HG02763 (cell line): ENCODE measurements at regions not wholly inside any gene's neighbourhood (a gene's known extent, or its start where the extent isn't known, plus 50 kb on each side); places are given as distances from the start of the nearest gene placed in this dataset.
"Not testable (repeated sequence)": the region's sequence is repeated elsewhere in the genome, so short reads cannot be mapped to it uniquely, and the experiment has no call there.

Experiments
- ATAC-seq: cut with Tn5 transposase; IDR thresholded peaks from one replicate; pipeline ENCODE4 v1.9.1; 2021; ENCODE audit warnings: mild to moderate bottlenecking, moderate library complexity; ENCODE audit not compliant: unreplicated experiment

DNA sequence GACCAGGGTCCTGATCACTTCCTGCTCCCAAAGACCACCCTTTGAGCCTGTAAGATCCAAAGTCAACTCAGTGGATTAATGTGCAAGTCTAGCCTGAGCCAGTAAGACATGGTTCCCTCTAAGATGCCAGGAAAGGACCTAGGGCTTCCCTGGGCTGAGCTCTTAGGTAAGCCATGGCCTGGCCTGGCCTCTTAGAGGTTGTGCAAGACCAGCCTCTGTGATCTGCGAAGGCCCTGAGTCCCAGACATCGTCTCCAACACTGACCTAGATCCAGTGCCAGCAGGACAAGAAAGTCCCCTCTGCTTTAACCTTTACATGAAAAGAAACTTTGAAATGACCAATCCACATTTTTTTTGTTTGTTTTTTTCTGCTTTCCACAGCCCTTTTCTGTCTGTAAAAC, 73.6 kb upstream of the CYP1B1 start:
- no peak for ATAC-seq

DNA sequence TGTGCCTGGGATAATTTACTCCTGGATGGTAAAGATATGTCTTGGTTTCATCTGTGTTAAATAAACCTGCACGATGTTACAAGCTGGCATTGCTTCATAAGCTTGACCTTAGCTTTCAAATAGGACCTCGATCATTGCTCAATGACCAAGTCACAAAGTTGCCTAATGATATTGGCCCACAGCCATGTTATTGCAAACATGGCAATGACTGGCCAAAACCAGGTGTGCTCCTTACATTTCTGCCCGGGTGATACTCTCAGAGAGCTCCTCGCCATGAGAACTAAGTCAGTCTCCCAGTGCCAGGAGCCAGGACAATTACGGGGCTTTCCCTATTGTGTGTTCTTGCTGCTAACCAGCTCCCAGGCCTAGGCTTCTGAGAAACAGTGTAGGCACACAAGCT, 72.5 kb upstream of the CYP1B1 start:
- ATAC-seq, result no peak

DNA sequence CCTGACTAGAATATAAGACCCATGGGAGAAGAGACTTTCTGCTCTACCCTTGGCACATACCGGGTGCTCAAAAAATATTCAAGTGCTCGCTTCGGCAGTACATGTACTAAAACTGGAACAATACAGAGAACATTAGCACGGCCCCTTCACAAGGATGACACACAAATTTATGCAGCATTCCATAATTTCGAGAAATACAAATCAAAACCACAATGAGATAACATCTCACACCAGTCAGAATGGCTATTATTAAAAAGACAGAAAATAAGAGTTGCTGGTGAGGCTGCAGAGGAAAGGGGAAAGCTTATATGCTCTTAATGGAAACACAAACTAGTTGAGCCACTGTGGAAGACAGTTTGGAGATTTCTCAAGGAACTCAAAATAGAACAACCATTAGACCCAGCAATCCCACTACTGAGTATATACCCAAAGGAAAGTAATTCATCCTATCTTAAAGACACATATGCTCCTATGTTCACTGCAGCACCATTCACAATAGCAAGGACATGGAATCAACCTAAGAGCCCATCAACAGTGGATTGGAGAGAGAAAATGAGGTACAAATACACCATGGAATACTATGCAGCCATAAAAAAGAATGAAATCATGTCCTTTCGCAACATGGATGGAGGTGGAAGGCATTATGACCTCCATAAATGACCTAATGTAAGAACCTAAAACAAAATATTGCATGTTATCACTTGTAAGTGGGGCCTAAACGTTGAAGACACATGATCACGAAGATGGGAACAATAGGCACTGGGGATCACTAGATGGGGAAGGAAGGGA, 71.6 kb upstream of the CYP1B1 start:
- peak; percentile 9 for ATAC-seq

DNA sequence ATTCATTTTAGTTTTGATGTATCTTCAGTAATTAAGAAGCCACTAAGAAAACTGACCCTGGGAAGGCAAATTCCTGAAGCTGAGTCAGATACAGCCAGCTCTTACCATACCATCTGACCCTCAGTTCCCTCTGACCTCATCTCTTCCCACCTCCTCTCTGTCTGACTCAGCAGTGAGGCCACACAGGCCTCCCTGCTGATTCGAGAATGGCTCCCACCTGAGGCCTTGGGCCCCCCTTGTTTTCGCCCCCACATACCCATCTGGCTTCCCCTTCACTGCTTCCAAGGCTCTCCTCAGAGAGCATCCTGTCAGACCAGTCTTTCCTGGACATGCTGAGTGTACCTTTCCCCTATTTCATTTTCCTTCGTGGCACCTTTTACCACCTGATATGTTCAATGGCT, 71.0 kb upstream of the CYP1B1 start:
- ATAC-seq, result peak; percentile 79

DNA sequence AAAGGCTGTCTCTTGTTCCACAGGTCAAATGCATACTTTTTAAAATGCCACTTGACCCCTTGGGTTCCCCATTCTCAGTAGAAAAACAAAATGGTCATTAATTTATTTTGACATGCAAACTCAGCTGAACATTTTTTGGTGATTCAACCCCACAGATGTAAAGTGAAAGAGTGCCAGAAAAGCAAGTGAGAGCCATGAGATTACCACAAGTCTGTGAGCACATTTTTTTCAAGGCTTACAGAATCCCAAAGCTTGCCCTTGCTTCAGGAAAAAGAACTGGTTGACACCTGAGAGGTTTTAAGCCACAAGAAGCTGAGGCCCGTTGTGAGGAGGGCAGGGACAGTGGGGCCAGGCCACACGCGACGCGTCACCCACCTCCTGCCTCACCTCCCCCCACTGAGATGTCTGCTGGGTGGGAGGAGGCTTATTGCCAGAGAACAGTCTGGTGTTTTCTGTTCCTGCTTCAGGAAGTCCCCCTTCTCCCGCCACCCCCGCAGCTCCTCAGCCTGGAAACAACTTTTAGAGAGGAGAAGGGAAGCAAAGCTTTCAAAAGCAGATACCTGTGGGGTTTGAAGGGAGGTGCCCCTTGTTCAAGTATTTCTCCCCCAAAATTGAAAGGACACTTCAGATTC, 70.4 kb upstream of the CYP1B1 start:
- ATAC-seq, result peak; percentile 61

DNA sequence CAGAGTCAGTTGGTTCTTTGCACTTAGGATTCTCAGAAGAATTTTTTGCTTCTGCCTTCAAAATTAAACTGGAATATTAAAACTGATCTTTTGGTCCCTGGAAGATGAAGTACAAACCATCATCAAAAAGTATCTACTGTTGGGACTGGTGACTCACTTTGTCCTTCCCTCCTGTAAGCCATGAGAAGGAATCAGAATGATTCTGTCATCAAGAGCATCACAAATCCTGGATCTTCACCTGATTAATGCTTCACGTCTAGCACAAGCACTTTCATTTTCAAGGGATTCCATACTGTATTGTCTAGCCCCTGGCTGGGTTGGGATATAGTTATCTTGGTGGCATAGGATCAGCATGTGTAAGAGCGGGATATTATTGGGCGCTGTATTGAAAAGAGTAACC, 69.3 kb upstream of the CYP1B1 start:
- ATAC-seq, result no peak

DNA sequence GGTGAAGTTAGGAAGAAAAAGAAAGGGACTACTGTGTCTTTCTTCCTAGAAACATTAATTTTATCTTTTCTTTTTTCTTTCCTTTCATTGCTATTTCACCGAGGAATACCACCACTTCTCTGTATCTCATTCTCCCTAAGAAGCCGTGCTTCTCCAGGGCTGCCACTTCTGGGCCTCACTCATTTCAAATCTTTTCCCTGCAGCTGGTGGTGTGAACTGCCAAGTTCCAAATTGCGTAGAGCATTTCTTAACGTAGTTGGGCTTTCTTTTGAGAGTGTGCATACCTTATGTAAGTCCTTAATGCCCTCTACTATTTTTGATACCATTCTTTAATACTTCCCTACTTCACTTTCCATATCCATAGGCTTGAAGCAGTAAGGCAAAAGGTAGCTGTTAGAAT, 66.7 kb upstream of the CYP1B1 start:
- no peak for ATAC-seq

DNA sequence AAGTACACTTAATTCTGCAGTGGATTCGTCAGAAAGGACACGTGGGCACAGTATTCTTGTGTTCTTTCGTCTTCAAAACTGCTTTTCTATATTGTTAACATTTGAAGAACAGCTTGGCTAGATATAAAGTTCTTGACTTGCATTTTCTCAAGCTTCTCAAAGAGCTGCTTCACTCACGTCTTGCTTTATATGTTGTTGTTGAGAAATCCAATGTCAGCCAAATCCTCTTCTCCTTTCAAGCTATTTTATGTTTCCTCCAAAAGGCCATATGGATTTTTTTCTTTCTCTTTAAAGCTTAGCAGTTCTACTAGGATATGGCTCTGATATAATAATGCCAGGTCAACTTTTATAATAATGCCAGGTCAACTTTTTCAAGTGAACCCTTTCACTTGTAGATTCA, 65.5 kb upstream of the CYP1B1 start:
- no peak for ATAC-seq

DNA sequence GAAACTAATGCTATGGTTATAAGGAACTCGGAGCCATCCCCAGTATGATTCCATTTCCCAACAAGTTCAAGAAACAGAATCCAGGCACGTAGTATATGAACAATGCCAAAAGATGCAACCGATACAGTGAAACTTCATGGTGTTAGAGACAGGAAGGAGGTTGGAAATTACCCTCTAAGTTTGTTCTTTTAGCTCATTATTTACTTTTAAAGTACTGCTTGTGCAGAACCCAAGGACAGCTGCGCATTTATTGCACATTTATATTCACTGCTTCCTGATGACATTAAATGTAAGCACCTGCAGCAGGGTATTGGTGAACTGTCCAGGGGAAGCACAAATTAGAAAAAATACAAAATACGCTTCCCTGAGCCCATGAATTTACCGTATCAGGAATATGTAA, 63.0 kb upstream of the CYP1B1 start:
- no peak for ATAC-seq

DNA sequence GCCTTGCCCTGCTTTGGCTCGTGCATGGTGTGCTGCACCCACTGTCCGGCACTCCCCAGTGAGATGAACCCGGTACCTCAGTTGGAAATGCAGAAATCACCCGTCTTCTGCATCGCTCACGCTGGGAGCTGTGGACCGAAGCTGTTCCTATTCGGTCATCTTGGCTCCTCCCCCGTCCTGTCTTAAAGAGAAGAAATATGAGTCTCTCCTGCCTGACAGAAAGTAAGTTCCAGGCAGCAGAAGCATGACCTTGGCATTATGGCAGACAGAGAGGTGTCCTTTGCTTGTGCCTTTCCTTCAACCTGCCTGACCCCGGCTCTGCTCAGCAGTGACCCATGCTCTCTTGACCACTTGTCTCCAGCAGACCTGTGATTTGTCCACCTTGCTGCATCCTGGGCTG, 62.5 kb upstream of the CYP1B1 start:
- ATAC-seq, result no peak

DNA sequence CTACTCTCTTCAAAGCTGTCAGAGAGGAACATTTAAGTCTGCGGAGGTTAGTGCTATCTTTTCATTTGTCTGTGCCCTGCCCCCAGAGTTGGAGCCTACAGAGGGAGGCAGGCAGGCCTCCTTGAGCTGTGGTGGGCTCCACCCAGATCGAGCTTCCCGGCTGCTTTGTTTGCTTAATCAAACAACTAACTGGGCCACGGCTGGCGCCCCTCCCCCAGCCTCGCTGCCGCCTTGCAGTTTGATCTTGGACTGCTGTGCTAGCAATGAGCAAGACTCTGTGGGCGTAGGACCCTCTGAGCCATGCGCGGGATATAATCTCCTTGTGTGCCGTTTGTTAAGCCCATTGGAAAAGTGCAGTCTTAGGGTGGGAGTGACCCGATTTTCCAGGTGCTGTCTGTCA, 62.0 kb upstream of the CYP1B1 start:
- not testable (repeated sequence) for ATAC-seq

DNA sequence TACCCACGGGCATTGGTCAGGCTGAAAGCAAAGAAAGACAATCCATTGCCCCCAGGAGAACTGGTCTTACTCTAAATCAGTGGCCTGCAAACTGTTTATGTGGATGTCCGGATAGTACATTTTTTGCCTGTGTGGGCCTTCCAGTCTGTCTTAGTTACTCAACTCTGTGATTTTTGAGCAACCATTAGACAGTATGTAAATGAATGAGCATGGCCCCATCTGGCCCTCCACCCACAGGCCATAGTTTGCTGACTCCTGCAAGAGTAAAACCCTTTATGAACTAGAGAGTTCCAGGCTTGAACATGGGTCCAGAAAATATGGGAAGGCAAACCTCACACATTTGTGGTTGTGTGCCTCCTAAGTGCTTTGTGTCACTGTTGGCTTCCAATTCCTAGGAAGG, 55.7 kb upstream of the CYP1B1 start:
- ATAC-seq, result no peak

DNA sequence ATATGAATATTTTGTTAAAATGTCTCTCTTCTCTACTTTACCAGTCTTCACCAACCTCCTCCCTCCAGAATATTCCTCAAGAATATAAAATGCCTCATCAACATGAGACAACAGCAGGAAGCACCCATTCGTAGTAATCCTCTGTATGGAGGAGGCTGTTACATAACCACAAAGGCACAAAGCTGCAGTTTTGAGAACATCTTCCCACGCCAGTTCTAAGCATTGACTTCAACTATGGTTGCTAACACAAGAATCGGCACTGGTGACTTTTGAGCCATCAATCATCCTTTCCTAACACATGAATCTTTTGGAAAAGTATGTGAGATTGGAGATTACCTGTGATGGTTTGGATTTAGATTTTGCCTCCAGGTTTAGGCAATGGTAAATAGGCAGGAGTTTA, 54.9 kb upstream of the CYP1B1 start:
- no peak for ATAC-seq

DNA sequence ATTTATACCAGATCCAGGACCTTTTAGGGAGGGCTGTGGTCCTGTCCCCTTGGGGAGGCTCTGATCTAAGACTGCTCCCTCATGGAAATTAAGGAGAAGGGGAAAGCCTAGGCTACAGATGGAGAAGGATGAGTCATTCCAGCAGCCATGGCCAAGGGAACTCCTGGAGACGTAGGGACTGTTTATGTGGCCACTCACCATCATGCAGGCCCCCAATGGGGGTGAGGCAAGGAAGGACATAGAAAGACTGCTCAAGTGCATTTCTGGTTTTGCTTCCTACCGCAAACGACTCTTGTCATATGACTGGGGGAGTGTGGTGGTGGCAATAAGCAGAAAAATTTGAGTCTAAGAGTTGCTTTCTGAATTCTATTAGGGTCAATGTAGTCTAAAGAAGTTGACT, 54.0 kb upstream of the CYP1B1 start:
- ATAC-seq, result no peak

DNA sequence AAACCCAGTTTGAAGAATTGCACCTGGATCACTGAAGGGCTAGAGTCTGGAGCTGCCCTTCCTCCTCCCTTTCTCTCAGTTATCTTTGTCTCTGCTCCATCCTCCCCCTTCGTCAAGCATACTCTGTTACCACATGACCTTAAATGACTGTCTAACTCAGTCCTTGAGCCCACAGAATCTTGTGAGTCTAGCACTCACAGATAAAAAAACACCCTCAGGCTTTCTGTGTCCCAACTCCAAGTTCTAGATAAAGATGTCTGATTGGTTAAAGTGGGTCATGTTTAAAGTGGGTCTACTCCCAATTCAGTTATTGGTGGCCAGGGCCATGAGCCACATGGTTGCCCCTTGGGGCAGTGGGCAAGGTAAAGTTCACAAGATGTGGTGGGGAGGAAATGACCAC, 53.5 kb upstream of the CYP1B1 start:
- no peak for ATAC-seq

DNA sequence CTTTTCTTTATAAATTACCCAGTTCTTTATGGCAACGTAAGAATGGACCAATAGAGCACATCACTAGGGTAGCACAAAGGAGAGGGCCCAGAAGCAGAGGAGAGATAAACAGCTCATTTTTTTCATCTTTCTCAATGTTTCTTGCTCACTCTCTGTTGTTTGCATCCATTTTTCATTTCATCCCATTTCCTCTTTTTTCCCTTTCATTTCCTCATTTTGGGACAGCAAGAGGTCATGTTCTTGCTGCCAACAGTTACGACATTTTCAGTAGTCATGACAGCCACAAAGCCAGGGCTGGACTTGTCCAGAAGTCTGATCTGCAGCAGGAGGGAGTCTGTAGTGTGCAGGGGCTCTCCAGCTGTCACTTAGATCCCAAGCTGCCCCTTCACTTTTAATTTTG, 52.7 kb upstream of the CYP1B1 start:
- ATAC-seq, result peak; percentile 50

DNA sequence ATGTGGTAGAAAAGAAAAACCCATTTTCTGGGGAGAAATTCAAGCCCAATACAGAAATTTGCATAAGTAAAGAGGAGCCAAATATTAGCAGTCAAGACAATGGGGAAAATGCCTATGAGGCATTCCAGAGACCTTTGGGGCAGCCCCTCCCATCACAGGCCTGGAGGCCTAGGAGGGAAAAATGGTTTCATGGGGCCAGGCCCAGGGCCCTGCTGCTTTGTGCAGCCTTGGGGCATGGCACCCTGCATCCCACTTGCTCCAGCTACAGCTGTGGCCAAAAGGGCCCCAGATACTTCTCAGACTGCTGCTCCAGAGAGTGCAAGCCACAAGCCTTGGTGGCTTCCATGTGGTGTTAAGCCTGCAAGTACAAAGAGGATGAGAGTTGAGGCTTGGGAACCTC, 51.3 kb upstream of the CYP1B1 start:
- ATAC-seq, result no peak

DNA sequence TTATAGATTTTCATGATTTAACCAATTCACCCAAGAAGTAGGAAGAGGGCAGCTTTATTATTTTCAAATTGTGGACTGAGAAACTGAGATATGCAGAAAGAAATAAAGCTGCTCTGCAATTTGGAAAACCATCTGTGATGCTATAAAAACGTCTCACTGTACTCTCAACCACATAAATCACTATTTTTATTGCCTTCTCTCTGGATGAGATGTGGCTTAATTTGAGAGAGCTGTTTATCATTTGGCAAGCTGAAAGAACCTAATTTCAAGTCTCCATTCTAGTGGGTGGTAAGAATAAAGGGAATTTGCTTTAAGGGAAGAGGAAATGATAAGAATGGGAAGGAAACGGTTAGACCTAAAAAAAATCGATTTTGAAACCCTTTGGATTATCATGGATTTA, 49.9 kb upstream of the CYP1B1 start:
- ATAC-seq, result no peak
